ENCODE measurements at regions not wholly inside any gene's neighbourhood (a gene's known extent, or its start where the extent isn't known, plus 50 kb on each side); places are given as distances from the start of the nearest gene placed in this dataset.

DNA sequence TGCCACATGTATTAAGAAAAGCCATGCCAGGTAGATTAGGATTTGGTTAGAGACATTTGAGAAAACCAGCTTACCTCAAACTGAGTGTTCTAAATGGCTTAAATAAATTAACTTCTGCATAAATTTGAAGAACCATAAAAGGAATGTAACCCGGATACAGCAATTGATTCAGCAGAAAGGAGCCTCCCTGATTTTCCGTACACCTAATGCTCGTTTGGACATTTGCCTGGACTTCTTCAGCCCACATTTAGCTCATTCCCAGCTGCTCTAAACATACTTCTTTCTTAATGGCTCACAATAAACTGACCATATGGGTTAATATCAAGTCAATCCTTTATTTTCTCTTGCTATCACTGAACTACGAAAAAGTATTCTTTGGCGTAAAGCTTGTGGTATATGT lies 392.4 kb downstream of the ZNF516 start:
- no peak overlapping the region for H3K4me3 ChIP-seq (ENCODE audit: low read depth, low read length)
- H3K4me1 ChIP-seq (ENCODE audit: insufficient read depth), result no peaks in the 10 kb centered on the region
- no peak overlapping the region for H3K27ac ChIP-seq (ENCODE audit: low read depth)
- DNase-seq (ENCODE audit: extremely low spot score), result peak; percentile 21
- WGBS, result 40% methylated on average over 5 of the region's 5 CpGs
- no peaks in the 10 kb centered on the region for H3K36me3 ChIP-seq (ENCODE audit: insufficient read depth)

DNA sequence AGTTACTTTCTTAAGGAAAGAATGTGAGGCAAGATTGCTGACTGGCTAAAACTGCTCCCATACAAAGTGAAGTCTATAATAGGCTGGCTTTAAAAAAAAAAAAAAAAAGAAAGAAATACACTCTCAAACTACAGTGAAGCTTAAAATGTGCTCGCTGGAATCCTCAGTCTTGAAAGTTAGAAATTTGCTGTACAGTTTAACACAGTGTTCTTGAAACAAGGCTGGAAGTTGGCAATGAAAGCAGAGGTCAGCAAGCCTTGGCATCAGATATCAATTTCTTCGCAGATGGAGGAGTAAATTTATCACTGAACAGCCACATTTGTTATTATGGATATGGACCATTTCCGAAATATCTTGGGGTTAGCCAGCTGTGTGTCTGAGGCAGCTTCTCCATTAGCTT lies 392.9 kb downstream of the ZNF516 start:
- 31% methylated on average over 3 of the region's 3 CpGs for WGBS
- H3K36me3 ChIP-seq (ENCODE audit: insufficient read depth), result no peaks in the 10 kb centered on the region
- no peak overlapping the region for H3K27ac ChIP-seq (ENCODE audit: low read depth)
- no peak for DNase-seq (ENCODE audit: extremely low spot score)
- no peak overlapping the region for H3K4me3 ChIP-seq (ENCODE audit: low read depth, low read length)
- H3K4me1 ChIP-seq (ENCODE audit: insufficient read depth), result no peaks in the 10 kb centered on the region

DNA sequence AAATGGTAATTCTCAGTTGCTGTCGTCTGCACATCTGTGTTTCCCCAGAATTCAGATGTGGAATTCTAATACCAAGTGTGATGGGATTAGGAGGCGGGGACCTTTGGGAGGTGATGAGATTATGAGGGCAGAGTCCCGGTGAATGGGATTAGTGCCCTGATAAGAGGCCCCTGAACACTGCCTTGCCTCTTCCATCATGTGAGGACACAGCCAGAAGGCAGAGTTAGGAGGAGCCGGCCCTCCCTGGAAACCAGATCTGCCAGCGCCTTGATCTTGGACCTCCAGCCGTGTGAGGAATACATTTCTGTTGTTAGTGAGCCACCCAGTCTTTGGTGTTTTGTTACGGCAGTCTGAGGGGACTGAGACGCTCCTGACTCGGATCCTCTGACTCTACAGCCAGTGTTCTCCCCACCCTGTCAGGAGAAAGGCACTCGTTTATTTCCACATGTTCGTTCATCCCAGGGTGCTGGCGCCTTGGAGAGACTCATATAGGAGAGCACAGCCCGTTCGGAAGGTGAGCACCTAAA lies 395.0 kb downstream of the ZNF516 start:
- H3K36me3 ChIP-seq (ENCODE audit: insufficient read depth), result no peaks in the 10 kb centered on the region
- no peak overlapping the region for H3K27ac ChIP-seq (ENCODE audit: low read depth)
- DNase-seq (ENCODE audit: extremely low spot score), result no peak
- H3K4me1 ChIP-seq (ENCODE audit: insufficient read depth), result no peaks in the 10 kb centered on the region
- H3K4me3 ChIP-seq (ENCODE audit: low read depth, low read length), result no peak overlapping the region
- WGBS, result 83% methylated on average over 14 of the region's 14 CpGs

DNA sequence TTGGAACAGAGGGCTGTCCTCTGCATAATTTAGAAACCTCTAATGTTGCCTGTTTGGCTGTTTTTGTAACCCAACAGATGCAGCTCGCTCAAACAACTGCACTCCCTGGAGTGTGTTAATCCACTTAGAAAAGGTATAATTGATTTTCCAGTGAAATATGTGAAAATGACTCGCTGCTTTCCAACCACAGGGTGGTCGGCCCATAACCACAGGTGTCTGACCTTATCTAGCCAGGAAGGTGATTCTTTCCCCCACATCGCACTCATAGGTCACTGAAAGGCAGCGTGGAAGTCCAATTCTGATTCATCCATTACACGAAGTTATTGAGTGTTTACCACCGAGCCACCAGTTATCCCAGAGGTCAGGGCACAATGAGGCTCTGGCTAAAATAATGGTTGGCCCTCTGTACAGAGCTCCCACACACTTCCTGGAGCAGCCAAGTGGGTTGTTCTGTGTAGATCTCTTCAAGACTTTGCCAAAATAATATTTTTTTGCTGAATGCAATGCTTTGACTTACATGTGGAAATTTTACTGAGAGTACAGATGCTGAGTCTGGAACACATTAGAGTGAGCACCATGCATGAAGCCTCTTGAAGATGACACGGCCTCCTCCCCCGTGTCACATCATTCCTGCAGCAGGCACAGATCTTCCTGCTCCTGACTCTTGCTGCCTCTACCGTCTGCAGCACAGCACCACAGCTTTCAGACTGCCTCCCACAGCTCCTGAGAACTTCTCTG lies 396.2 kb downstream of the ZNF516 start:
- Histone ChIP-seq H3K4me1 (ENCODE audit: insufficient read depth) (no peaks in the 10 kb centered on the region), H3K4me3 (ENCODE audit: low read depth, low read length) (no peak overlapping the region), H3K27ac (ENCODE audit: low read depth) (no peak overlapping the region), H3K36me3 (ENCODE audit: insufficient read depth) (no peaks in the 10 kb centered on the region)
- DNase-seq (ENCODE audit: extremely low spot score), result no peak
- 66% methylated on average over 10 of the region's 10 CpGs for WGBS

DNA sequence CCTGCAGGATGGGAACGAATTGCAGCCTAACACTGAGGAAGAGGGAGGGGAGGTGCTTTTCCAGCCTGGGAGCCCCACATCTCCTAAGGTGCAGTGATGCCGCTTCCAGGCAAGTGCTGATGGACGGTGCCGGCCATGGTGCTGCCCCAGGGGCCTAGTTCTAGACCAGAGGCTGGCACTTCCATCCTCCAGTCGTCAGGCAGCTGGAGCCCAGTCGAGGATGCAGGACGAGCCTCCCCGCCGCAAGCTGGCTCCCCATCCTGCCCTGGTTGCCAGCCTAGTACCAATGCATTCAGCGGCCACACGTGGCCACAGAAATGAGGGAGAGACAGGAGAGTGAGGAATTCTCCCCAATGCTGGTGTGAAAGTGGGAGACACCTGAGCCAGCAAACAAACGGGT lies 413.5 kb downstream of the ZNF516 start:
- 91% methylated on average over 12 of the region's 12 CpGs for WGBS
- Histone ChIP-seq H3K4me1 (ENCODE audit: insufficient read depth) (no peaks in the 10 kb centered on the region), H3K4me3 (ENCODE audit: low read depth, low read length) (no peak overlapping the region), H3K36me3 (ENCODE audit: insufficient read depth) (no peaks in the 10 kb centered on the region), H3K27ac (ENCODE audit: low read depth) (no peak overlapping the region)
- DNase-seq (ENCODE audit: extremely low spot score), result no peak

DNA sequence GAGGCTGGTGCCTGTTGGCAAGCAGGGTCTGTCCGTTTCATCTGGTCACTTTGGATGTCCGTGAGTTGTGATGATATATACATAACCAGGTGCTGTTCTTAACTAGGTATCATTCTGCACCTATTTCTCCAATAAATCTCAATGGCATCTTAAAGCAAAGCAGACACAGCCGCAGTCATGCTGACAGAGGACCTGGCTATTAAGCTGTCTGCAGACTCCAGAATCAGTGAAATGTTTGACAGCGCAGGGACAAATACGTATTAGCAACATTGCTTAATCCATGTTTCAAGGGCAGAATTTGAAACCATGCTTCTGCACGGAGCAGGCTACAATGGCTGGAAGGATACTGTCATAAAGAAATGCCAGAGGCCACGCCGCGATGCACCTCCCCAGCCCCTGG lies 414.6 kb downstream of the ZNF516 start:
- Histone ChIP-seq H3K27ac (ENCODE audit: low read depth) (no peak overlapping the region), H3K4me1 (ENCODE audit: insufficient read depth) (no peaks in the 10 kb centered on the region), H3K4me3 (ENCODE audit: low read depth, low read length) (no peak overlapping the region), H3K36me3 (ENCODE audit: insufficient read depth) (no peaks in the 10 kb centered on the region)
- DNase-seq (ENCODE audit: extremely low spot score), result no peak
- WGBS, result 85% methylated on average over 9 of the region's 9 CpGs

DNA sequence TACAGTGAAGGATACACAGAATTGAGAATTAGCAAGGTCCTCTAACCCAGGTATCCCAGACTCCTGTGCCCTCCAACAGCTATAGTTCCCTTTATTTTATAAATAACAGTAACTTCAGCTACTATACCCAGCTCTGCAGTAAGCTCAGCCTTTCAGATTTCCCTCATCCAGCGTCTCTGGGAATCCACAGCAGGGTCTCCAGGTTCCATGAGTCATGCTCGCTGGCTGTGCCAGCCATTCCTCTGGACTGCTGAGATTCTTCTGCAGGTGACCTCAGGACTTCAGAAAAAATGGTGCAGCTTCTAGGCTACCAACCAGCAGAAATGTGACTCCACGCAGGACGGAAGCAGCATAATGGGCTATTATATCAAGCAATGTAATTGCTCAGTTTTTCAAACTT lies 419.3 kb downstream of the ZNF516 start:
- Histone ChIP-seq H3K4me1 (ENCODE audit: insufficient read depth) (no peaks in the 10 kb centered on the region), H3K4me3 (ENCODE audit: low read depth, low read length) (no peak overlapping the region), H3K36me3 (ENCODE audit: insufficient read depth) (no peaks in the 10 kb centered on the region), H3K27ac (ENCODE audit: low read depth) (no peak overlapping the region)
- no peak for DNase-seq (ENCODE audit: extremely low spot score)
- 76% methylated on average over 4 of the region's 4 CpGs for WGBS

DNA sequence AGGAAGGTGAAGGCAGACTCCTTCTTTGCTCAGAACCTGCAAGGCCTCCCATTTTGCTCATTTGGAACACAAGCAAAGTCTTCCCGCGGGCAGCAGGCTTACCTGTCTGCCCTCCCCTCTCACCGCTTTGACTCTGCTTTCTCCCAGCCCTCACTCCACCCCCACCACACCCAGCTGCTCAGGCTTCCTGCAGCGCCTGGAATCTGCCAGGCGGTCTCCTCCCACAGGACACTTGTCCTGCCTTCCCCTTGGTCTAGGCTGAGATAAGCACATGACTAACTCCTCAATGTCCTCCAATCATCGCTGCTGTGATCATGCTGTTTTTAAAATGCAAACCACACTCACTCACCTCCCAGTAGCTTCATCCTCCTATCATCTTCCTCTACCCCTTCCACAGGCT lies 430.0 kb downstream of the ZNF516 start:
- Histone ChIP-seq H3K4me3 (ENCODE audit: low read depth, low read length) (no peak overlapping the region), H3K27ac (ENCODE audit: low read depth) (no peak overlapping the region), H3K4me1 (ENCODE audit: insufficient read depth) (no peaks in the 10 kb centered on the region), H3K36me3 (ENCODE audit: insufficient read depth) (no peaks in the 10 kb centered on the region)
- DNase-seq (ENCODE audit: extremely low spot score), result no peak
- 58% methylated on average over 6 of the region's 6 CpGs for WGBS

DNA sequence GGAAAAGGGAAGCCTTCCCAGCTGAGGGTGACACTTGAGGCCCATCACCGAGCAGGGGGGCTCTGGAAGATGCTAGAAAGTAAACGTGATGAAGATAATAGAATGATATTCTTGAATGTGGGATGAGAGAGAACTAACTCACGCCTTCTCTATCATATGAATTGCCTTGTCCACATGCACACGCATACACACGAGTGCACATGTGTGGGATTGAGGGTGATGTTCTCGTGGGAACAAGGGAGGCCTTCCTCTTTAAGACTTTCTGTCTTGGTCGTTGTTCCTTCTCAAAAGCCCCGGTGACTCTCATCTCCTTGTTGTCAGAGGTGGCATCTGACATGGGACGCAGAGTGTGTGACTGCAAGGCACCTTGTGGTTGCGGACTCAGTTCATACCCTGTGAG lies 436.9 kb downstream of the ZNF516 start:
- WGBS, result 79% methylated on average over 10 of the region's 10 CpGs

DNA sequence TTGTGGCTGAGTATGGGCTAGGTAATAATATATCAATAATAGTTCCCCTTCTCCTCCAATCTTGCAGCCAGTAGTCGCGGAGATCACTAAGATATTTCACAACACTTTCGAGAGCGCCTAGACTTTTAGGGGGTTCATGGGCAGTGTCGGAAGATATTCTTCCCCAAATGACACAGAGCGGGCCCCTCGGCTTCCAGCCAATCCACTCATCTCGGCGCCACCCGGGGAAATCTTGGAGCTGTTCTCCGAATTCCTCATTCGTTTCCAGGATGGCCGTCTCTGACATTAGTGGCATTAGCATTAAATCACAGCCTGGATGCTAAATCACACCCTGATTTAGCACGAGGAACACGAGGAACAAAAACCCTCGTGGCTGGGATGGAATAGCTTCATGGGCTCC lies 437.7 kb downstream of the ZNF516 start:
- DNase-seq (ENCODE audit: extremely low spot score), result no peak
- WGBS, result 76% methylated on average over 16 of the region's 16 CpGs
- H3K4me1 ChIP-seq (ENCODE audit: insufficient read depth), result no peaks in the 10 kb centered on the region
- no peak overlapping the region for H3K27ac ChIP-seq (ENCODE audit: low read depth)
- H3K36me3 ChIP-seq (ENCODE audit: insufficient read depth), result no peaks in the 10 kb centered on the region
- H3K4me3 ChIP-seq (ENCODE audit: low read depth, low read length), result no peak overlapping the region

More for the DNA sequence above, 436.9 kb downstream of the ZNF516 start:
- Histone ChIP-seq H3K4me3 (ENCODE audit: low read depth, low read length) (no peak overlapping the region), H3K4me1 (ENCODE audit: insufficient read depth) (no peaks in the 10 kb centered on the region), H3K27ac (ENCODE audit: low read depth) (no peak overlapping the region), H3K36me3 (ENCODE audit: insufficient read depth) (no peaks in the 10 kb centered on the region)
- no peak for DNase-seq (ENCODE audit: extremely low spot score)

DNA sequence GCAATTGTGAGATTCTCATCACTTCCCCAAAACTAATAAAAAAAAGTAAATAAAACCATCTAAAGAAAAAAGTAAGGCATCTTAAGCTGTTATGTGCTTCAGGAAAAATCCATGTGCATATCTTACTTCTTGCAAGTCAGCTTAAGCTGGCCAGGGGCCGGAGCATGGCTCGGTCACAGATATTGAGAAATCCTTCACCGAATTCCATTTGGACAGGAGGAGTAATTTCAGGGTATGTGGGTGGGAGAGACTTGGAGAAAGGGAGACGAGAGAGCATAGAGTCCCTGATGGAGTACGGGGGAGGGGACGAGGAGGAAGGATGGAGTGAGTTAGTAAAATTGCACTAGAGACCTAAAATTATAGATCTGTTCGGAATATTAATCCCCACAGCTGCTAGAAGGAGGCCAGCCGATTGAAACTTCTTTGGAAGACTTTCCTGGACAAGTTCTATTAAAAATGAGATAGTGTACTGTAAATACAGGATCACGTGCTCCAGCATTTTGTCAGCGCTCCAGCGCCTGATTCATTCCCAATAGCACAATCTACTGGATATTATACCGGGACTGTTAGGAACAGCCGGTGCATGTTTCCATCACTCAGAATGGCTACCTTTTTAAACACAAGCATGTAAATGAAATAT lies 438.5 kb downstream of the ZNF516 start:
- no peaks in the 10 kb centered on the region for H3K4me1 ChIP-seq (ENCODE audit: insufficient read depth)
- DNase-seq (ENCODE audit: extremely low spot score), result no peak
- H3K27ac ChIP-seq (ENCODE audit: low read depth), result no peak overlapping the region
- WGBS, result 25% methylated on average over 13 of the region's 13 CpGs
- H3K36me3 ChIP-seq (ENCODE audit: insufficient read depth), result no peaks in the 10 kb centered on the region
- H3K4me3 ChIP-seq (ENCODE audit: low read depth, low read length), result no peak overlapping the region

DNA sequence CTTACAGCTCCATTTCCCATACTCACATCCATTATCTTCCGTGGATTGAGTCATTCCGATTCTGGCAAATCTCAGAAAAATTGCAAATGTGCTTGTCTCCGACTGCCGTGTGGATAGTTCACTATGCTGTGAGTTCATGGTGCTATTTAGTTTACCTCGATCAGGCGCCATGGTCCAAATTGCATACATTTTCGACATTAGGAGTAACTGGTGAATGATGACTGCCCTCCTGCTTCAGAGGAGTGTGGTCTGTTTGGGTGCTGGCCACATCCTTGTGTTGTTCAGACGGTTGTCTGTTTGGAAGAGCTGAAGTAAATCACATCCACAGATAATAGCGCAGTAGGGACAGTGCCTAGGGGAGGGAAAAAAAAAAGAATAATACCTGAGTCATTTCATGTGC lies 439.5 kb downstream of the ZNF516 start:
- Histone ChIP-seq H3K36me3 (ENCODE audit: insufficient read depth) (no peaks in the 10 kb centered on the region), H3K4me3 (ENCODE audit: low read depth, low read length) (no peak overlapping the region), H3K27ac (ENCODE audit: low read depth) (no peak overlapping the region), H3K4me1 (ENCODE audit: insufficient read depth) (no peaks in the 10 kb centered on the region)
- DNase-seq (ENCODE audit: extremely low spot score), result no peak
- 64% methylated on average over 9 of the region's 9 CpGs for WGBS

DNA sequence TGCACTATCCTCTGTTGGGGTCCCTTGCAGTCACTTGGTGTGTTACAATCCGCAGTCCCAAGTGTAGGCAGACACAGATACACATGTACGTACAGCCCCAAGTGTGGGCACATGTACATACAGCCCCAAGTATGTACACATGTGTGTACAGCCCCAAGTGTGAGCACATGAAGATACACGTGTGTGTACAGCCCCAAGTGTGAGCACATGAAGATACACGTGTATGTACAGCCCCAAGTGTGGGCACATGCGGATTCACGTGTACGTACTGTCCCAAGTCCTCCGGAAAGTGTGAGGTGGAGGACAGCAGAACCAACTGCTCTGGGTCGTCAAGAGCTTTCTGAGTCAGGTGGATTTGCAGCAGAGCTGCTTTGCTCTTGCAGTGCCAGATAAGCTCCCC lies 440.0 kb downstream of the ZNF516 start:
- Histone ChIP-seq H3K27ac (ENCODE audit: low read depth) (no peak overlapping the region), H3K36me3 (ENCODE audit: insufficient read depth) (no peaks in the 10 kb centered on the region), H3K4me3 (ENCODE audit: low read depth, low read length) (no peak overlapping the region), H3K4me1 (ENCODE audit: insufficient read depth) (no peaks in the 10 kb centered on the region)
- 95% methylated on average over 9 of the region's 9 CpGs for WGBS
- no peak for DNase-seq (ENCODE audit: extremely low spot score)

DNA sequence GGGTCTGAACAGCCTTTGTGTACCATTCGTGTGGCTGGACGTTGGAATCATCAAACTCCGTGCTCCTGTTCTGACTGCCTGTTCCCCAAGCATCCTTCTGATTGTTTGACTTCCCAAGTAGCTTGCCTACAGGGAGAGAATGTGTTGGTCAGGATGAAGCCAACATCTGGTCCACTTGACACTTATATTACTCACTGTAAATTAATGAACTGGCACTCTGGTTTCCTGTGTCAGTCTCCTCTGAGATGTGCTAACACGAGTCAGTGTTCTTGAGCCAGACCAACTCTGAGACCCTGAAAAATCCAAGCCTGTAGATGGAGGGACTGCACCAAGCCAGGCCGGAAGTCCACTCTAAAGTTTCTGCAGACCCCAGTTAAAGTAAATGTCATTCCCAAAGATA lies 440.9 kb downstream of the ZNF516 start:
- Histone ChIP-seq H3K4me1 (ENCODE audit: insufficient read depth) (no peaks in the 10 kb centered on the region), H3K27ac (ENCODE audit: low read depth) (no peak overlapping the region), H3K4me3 (ENCODE audit: low read depth, low read length) (no peak overlapping the region), H3K36me3 (ENCODE audit: insufficient read depth) (no peaks in the 10 kb centered on the region)
- 83% methylated on average over 5 of the region's 5 CpGs for WGBS
- DNase-seq (ENCODE audit: extremely low spot score), result no peak

Measured in urinary bladder (tissue), 3 donors.